ENCODE measurements at regions not wholly inside any gene's neighbourhood (a gene's known extent, or its start where the extent isn't known, plus 50 kb on each side); places are given as distances from the start of the nearest gene placed in this dataset.

- H4K20me1 ChIP-seq (ENCODE audit: insufficient read depth, poor library complexity, severe bottlenecking), result no peaks in the 10 kb centered on the region
- DNase-seq (ENCODE audit: low spot score), result no peak
- no peak for TF ChIP-seq EZH2phosphoT487 (IDR thresholded peaks at IDR 0.05; ENCODE audit: low read depth, severe bottlenecking, unreplicated experiment)
- TF ChIP-seq CTCF (IDR thresholded peaks at IDR 0.05; ENCODE audit: poor library complexity), result no peak
- no peak for TF ChIP-seq EZH2 (IDR thresholded peaks at IDR 0.05; ENCODE audit: borderline replicate concordance)
- no peaks in the 10 kb centered on the region for H3K36me3 ChIP-seq (replicated peaks; ENCODE audit: insufficient read depth, low read depth)
- no peak overlapping the region for H3K4me3 ChIP-seq
- H3K4me1 ChIP-seq (ENCODE audit: insufficient read depth), result no peaks in the 10 kb centered on the region
- no peak overlapping the region for H3K4me2 ChIP-seq
- no peaks in the 10 kb centered on the region for H3K27me3 ChIP-seq
- H3K27ac ChIP-seq, result no peak overlapping the region
- 95% methylated on average over 3 of the region's 3 CpGs for WGBS (ENCODE audit: low lambda C conversion rate, missing lambda C conversion rate)
- H2AFZ ChIP-seq, result no peak overlapping the region
- no peaks in the 10 kb centered on the region for H3K79me2 ChIP-seq
- H3K9me2 ChIP-seq (replicated peaks; ENCODE audit: insufficient read depth), result no peaks in the 10 kb centered on the region
- H3K9me3 ChIP-seq (ENCODE audit: low read depth), result no peaks in the 10 kb centered on the region
Measured at GRCh38 chr2:220247588-220248350, 620.3 kb downstream of the SLC4A3 start.

GRCh38 chr2:220259662-220260061 is 632.2 kb downstream of the SLC4A3 start:
- 84% methylated on average over 2 of the region's 2 CpGs for WGBS (ENCODE audit: low lambda C conversion rate, missing lambda C conversion rate)
- Histone ChIP-seq H3K79me2 (no peaks in the 10 kb centered on the region), H3K27me3 (no peaks in the 10 kb centered on the region), H4K20me1 (ENCODE audit: insufficient read depth, poor library complexity, severe bottlenecking) (no peaks in the 10 kb centered on the region), H3K27ac (no peak overlapping the region), H3K4me3 (no peak overlapping the region), H3K9me3 (ENCODE audit: low read depth) (no peaks in the 10 kb centered on the region), H3K4me2 (no peak overlapping the region), H3K36me3 (replicated peaks; ENCODE audit: insufficient read depth, low read depth) (no peaks in the 10 kb centered on the region), H2AFZ (no peak overlapping the region), H3K4me1 (ENCODE audit: insufficient read depth) (no peaks in the 10 kb centered on the region), H3K9me2 (replicated peaks; ENCODE audit: insufficient read depth) (no peaks in the 10 kb centered on the region)
- TF ChIP-seq CTCF (IDR thresholded peaks at IDR 0.05; ENCODE audit: poor library complexity) (no peak), EZH2 (IDR thresholded peaks at IDR 0.05; ENCODE audit: borderline replicate concordance) (no peak), EZH2phosphoT487 (IDR thresholded peaks at IDR 0.05; ENCODE audit: low read depth, severe bottlenecking, unreplicated experiment) (no peak)
- no peak for DNase-seq (ENCODE audit: low spot score)

- Histone ChIP-seq H3K27me3 (no peaks in the 10 kb centered on the region), H3K9me3 (ENCODE audit: low read depth) (no peaks in the 10 kb centered on the region)
- no peak for DNase-seq (ENCODE audit: low spot score)
Measured at GRCh38 chr2:220263300-220263699, 635.9 kb downstream of the SLC4A3 start.

More at GRCh38 chr2:220263300-220263699, 635.9 kb downstream of the SLC4A3 start:
- no peak overlapping the region for H3K4me2 ChIP-seq
- H3K4me3 ChIP-seq, result no peak overlapping the region
- no peaks in the 10 kb centered on the region for H3K4me1 ChIP-seq (ENCODE audit: insufficient read depth)
- no peaks in the 10 kb centered on the region for H4K20me1 ChIP-seq (ENCODE audit: insufficient read depth, poor library complexity, severe bottlenecking)
- no peaks in the 10 kb centered on the region for H3K36me3 ChIP-seq (replicated peaks; ENCODE audit: insufficient read depth, low read depth)
- no peaks in the 10 kb centered on the region for H3K9me2 ChIP-seq (replicated peaks; ENCODE audit: insufficient read depth)
- H3K79me2 ChIP-seq, result no peaks in the 10 kb centered on the region
- TF ChIP-seq CTCF (IDR thresholded peaks at IDR 0.05; ENCODE audit: poor library complexity) (no peak), EZH2phosphoT487 (IDR thresholded peaks at IDR 0.05; ENCODE audit: low read depth, severe bottlenecking, unreplicated experiment) (no peak), EZH2 (IDR thresholded peaks at IDR 0.05; ENCODE audit: borderline replicate concordance) (no peak)
- WGBS (ENCODE audit: low lambda C conversion rate, missing lambda C conversion rate), result 98% methylated on average over 6 of the region's 6 CpGs
- H2AFZ ChIP-seq, result no peak overlapping the region
- H3K27ac ChIP-seq, result no peak overlapping the region

All from hepatocyte (in vitro differentiated cells).